Sigmoid colon (tissue), 4 donors: ENCODE measurements at regions not wholly inside any gene's neighbourhood (a gene's known extent, or its start where the extent isn't known, plus 50 kb on each side); places are given as distances from the start of the nearest gene placed in this dataset.

Experiments used
- CTCF ChIP-seq, 4 experiments: fragments of 450-650 bp in 3 of 4; fragments of 200-600 bp in 1 of 4; IDR thresholded peaks; one replicate each; pipeline ENCODE4 v1.5.1; 2016 to 2019; ENCODE audit warnings: antibody characterized with exemption in 4 of 4, mild to moderate bottlenecking in 3 of 4, moderate library complexity in 2 of 4
- POLR2A ChIP-seq, 2 donors: fragments of 450-650 bp; IDR thresholded peaks; one replicate each; pipeline ENCODE4 v1.6.1; 2016; ENCODE audit warnings: antibody characterized with exemption in 2 of 2, mild to moderate bottlenecking in 2 of 2, moderate library complexity in 2 of 2
- POLR2AphosphoS5 ChIP-seq, 4 donors: sonication (generic); formaldehyde crosslinking; IDR thresholded peaks; one replicate each; pipeline ENCODE4 v1.6.1; 2017; ENCODE audit warnings: antibody characterized with exemption in 4 of 4

- TF ChIP-seq POLR2AphosphoS5 (IDR thresholded peaks at IDR 0.05), result no peak
- TF ChIP-seq CTCF (IDR thresholded peaks at IDR 0.05), result peak; percentile 34 to 57 (median 48)
- no peak for TF ChIP-seq POLR2A (IDR thresholded peaks at IDR 0.05)
These were observed 597.9 kb downstream of the KCNJ2 start for GRCh38 chr17:70767102-70767701.
